Neural progenitor cell (in vitro differentiated cells): ENCODE measurements at regions not wholly inside any gene's neighbourhood (a gene's known extent, or its start where the extent isn't known, plus 50 kb on each side); places are given as distances from the start of the nearest gene placed in this dataset.

ENCODE experiments used
- DNase-seq: peaks from one replicate; pipeline ENCODE4 v3.0.0-alpha.2; 2016; ENCODE audit warnings: low spot score
- H2AFZ ChIP-seq: fragments of 200-600 bp; sonication (generic); replicated peaks from 2 replicates; pipeline ENCODE4 v1.6.1; 2016; ENCODE audit warnings: antibody characterized with exemption
- H3F3A ChIP-seq: fragments of 200-600 bp; sonication (generic); 2 replicates; pipeline ENCODE4 v1.6.1; 2016; ENCODE audit warnings: antibody characterized with exemption, low read depth
- H3K27ac ChIP-seq: fragments of 200-600 bp; sonication (generic); 2 replicates; pipeline ENCODE4 v1.5.1; 2016; ENCODE audit warnings: mild to moderate bottlenecking
- H3K27me3 ChIP-seq: fragments of 200-600 bp; sonication (generic); 2 replicates; pipeline ENCODE4 v1.6.1; 2016; ENCODE audit warnings: mild to moderate bottlenecking, moderate library complexity
- H3K36me3 ChIP-seq: fragments of 200-600 bp; sonication (generic); 2 replicates; pipeline ENCODE4 v1.5.1; 2016
- H3K4me1 ChIP-seq: fragments of 200-600 bp; sonication (generic); 2 replicates; pipeline ENCODE4 v1.6.1; 2016; ENCODE audit warnings: mixed run types
- H3K4me2 ChIP-seq: fragments of 200-600 bp; sonication (generic); 2 replicates; pipeline ENCODE4 v1.6.1; 2016
- H3K4me3 ChIP-seq: fragments of 200-600 bp; sonication (generic); 2 replicates; pipeline ENCODE4 v1.5.1; 2016
- H3K79me2 ChIP-seq: fragments of 200-600 bp; sonication (generic); 2 replicates; pipeline ENCODE4 v1.6.1; 2016; ENCODE audit warnings: low read depth
- H3K9ac ChIP-seq: fragments of 200-600 bp; sonication (generic); 2 replicates; pipeline ENCODE4 v1.6.1; 2016
- H3K9me3 ChIP-seq: fragments of 200-600 bp; sonication (generic); 2 replicates; pipeline ENCODE4 v1.5.1; 2016; ENCODE audit warnings: low read depth
- H4K20me1 ChIP-seq: fragments of 200-600 bp; sonication (generic); 2 replicates; pipeline ENCODE4 v1.6.1; 2016; ENCODE audit warnings: low read depth
- H3K27ac Mint-ChIP-seq: 3 replicates; pipeline ENCODE4 v1.8.0; 2021; ENCODE audit warnings: mixed read lengths
- H3K27me3 Mint-ChIP-seq: 2 replicates; pipeline ENCODE4 v1.8.0; 2022; ENCODE audit warnings: low read depth, mild to moderate bottlenecking, inconsistent platforms, moderate library complexity, mixed read lengths; ENCODE audit not compliant: insufficient read depth
- H3K36me3 Mint-ChIP-seq: 3 replicates; pipeline ENCODE4 v1.8.0; 2021; ENCODE audit warnings: mixed read lengths
- H3K4me1 Mint-ChIP-seq: 3 replicates; pipeline ENCODE4 v1.8.0; 2021; ENCODE audit warnings: mixed read lengths
- H3K4me3 Mint-ChIP-seq: 3 replicates; pipeline ENCODE4 v1.8.0; 2021; ENCODE audit warnings: mild to moderate bottlenecking, moderate library complexity, mixed read lengths
- H3K9me3 Mint-ChIP-seq: 3 replicates; pipeline ENCODE4 v1.8.0; 2020; ENCODE audit warnings: mixed read lengths
- CTCF ChIP-seq: fragments of 200-600 bp; sonication (generic); IDR thresholded peaks from 2 replicates; pipeline ENCODE4 v1.5.1; 2017; ENCODE audit warnings: antibody characterized with exemption, mild to moderate bottlenecking
- EZH2 ChIP-seq: fragments of 200-600 bp; sonication (generic); IDR thresholded peaks from 2 replicates; pipeline ENCODE4 v1.6.1; 2017; ENCODE audit warnings: antibody characterized with exemption, mild to moderate bottlenecking, moderate library complexity
- EZH2phosphoT487 ChIP-seq: fragments of 200-600 bp; sonication (generic); IDR thresholded peaks from 2 replicates; pipeline ENCODE4 v1.6.1; 2017; ENCODE audit warnings: antibody characterized with exemption

- H3K4me3 ChIP-seq = no peak overlapping the region
- H3K4me2 ChIP-seq = no peak overlapping the region
- no peak overlapping the region for H3K27ac ChIP-seq
- H3K9ac ChIP-seq = no peak overlapping the region
- H3K36me3 Mint-ChIP-seq = no peaks in the 10 kb centered on the region
- no peaks in the 10 kb centered on the region for H3K9me3 Mint-ChIP-seq
- H2AFZ ChIP-seq = no peak overlapping the region
- peaks cover 8% of the 10 kb centered on the region for H3F3A ChIP-seq
- DNase-seq = no peak
- no peaks in the 10 kb centered on the region for H3K9me3 ChIP-seq
- H3K27me3 Mint-ChIP-seq = peaks cover 7% of the 10 kb centered on the region
- peaks cover 16% of the 10 kb centered on the region for H3K4me1 Mint-ChIP-seq
- H4K20me1 ChIP-seq = no peaks in the 10 kb centered on the region
- H3K79me2 ChIP-seq = no peaks in the 10 kb centered on the region
- no peak for TF ChIP-seq EZH2
- no peak for TF ChIP-seq EZH2phosphoT487
- TF ChIP-seq CTCF = no peak
- H3K27me3 ChIP-seq = no peaks in the 10 kb centered on the region
- H3K4me3 Mint-ChIP-seq = no peak overlapping the region
- H3K27ac Mint-ChIP-seq = no peak overlapping the region
- no peaks in the 10 kb centered on the region for H3K36me3 ChIP-seq
- peaks cover 15% of the 10 kb centered on the region for H3K4me1 ChIP-seq
Measured at GRCh38 chr10:78859266-78859665, 209.5 kb upstream of the ZMIZ1 start.

- H3K79me2 ChIP-seq = no peaks in the 10 kb centered on the region
- no peak overlapping the region for H3K9ac ChIP-seq
- no peak overlapping the region for H2AFZ ChIP-seq
- no peak for TF ChIP-seq EZH2
- TF ChIP-seq CTCF = no peak
- TF ChIP-seq EZH2phosphoT487 = no peak
- Mint-ChIP-seq H3K4me1 (peaks cover 16% of the 10 kb centered on the region), H3K4me3 (no peak overlapping the region), H3K9me3 (no peaks in the 10 kb centered on the region), H3K27ac (peak overlapping the region; percentile 19), H3K36me3 (no peaks in the 10 kb centered on the region), H3K27me3 (peaks cover 7% of the 10 kb centered on the region)
- H3K4me1 ChIP-seq = peaks cover 15% of the 10 kb centered on the region
- H4K20me1 ChIP-seq = no peaks in the 10 kb centered on the region
- H3K27ac ChIP-seq = no peak overlapping the region
- H3K27me3 ChIP-seq = no peaks in the 10 kb centered on the region
- no peaks in the 10 kb centered on the region for H3K36me3 ChIP-seq
- H3K4me2 ChIP-seq = peak overlapping the region; percentile 48
- DNase-seq = no peak
- H3K9me3 ChIP-seq = no peaks in the 10 kb centered on the region
- H3K4me3 ChIP-seq = no peak overlapping the region
- peaks cover 8% of the 10 kb centered on the region for H3F3A ChIP-seq
Measured at GRCh38 chr10:78859769-78860168, 209.0 kb upstream of the ZMIZ1 start.

- Histone ChIP-seq H3K4me1 (peaks cover 15% of the 10 kb centered on the region), H3K79me2 (no peaks in the 10 kb centered on the region), H3K4me2 (peak overlapping the region; percentile 48), H4K20me1 (no peaks in the 10 kb centered on the region), H3K27ac (no peak overlapping the region), H3K9ac (no peak overlapping the region), H3K9me3 (no peaks in the 10 kb centered on the region), H3F3A (peaks cover 8% of the 10 kb centered on the region), H3K27me3 (no peaks in the 10 kb centered on the region), H3K36me3 (no peaks in the 10 kb centered on the region), H3K4me3 (no peak overlapping the region), H2AFZ (no peak overlapping the region)
- Mint-ChIP-seq H3K9me3 (no peaks in the 10 kb centered on the region), H3K4me1 (peaks cover 15% of the 10 kb centered on the region), H3K36me3 (no peaks in the 10 kb centered on the region), H3K4me3 (no peak overlapping the region), H3K27me3 (peaks cover 7% of the 10 kb centered on the region), H3K27ac (peak overlapping the region; percentile 78)
- TF ChIP-seq EZH2phosphoT487 (no peak), CTCF (no peak)
- peak; percentile 52 for DNase-seq
Measured at GRCh38 chr10:78860260-78860914, 208.4 kb upstream of the ZMIZ1 start.
